ENCODE measurements at regions not wholly inside any gene's neighbourhood (a gene's known extent, or its start where the extent isn't known, plus 50 kb on each side); places are given as distances from the start of the nearest gene placed in this dataset.

DNA sequence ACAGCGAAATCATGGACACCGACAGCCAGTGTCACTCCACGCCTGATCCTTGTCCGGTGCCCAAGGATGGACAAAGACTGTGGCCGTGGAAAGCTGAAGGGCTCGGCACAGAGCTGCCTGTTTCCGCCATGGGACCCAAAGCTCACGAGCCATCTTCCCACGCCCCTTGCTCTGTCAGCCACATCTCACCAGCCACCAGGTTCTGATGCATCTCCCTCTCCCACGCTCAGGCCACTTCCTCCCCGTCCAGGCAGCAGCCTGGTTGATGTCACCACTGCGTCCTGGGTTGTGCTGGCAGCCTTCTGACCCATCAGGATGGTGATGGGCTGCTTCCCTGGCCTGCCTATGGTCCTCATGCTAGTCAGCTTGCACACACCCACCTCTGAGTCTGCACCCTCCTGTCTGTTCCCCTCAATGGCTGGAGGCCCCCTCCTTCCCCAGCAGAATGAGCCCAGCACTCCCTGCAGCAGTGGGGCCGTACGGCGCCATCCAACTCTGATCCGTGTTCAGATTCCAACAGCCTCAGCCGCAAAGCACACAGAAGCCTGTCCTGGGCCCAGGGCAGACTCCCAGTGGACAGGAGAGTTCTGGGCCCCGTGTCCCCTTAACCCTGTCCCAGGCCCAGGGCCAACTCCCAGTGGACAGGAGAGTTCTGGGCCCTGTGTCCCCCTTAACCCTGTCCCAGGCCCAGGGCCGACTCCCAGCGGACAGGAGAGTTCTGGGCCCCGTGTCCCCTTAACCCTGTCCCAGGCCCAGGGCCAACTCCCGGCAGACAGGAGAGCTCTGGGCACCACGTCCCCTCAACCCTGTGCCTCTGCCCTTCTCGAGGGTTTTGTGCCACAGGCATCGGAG, 259.5 kb downstream of the BRD1 start:
- no peak for DNase-seq (ENCODE audit: low read depth)

DNA sequence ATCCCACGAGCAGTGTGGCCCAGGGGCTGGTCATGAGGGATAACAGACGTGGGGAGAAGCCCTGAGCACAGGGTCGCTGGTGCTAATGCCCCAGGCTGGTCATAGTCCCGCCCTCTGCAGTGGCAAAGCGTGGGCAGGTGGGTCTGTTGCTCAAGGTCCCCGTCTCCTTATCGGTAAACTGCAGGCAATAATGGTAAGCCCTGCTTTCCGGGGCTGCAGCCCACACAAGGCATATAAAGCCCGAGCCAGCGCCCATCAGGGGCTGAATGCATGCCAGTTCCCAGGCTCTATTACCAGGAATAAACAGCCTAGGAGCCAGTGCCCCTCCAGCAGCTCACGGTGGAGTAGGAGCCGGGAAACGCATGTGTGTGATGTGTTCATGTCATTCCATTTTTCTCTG, 261.0 kb downstream of the BRD1 start:
- no peak for DNase-seq (ENCODE audit: low read depth)

GRCh38 chr22:49566141-49566541, 261.5 kb downstream of the BRD1 start:
- no peak for DNase-seq (ENCODE audit: low read depth)

DNA sequence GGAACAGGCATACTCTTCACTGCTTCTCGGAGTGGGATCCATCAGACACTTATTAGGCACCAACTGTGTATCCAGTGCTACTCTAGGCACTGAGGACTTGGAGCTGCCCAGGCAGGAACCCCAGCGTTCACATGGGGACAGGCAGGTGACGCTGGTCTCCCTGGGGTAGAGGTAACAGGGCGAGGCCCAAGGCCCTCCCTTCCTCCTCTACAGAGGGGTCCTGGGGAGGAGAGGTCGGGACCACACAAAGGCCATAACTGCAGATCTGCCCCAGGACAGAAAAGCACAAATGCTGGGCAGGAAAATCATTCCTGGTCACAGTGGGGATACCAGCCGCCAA, 262.2 kb downstream of the BRD1 start:
- no peak for DNase-seq (ENCODE audit: low read depth)

DNA sequence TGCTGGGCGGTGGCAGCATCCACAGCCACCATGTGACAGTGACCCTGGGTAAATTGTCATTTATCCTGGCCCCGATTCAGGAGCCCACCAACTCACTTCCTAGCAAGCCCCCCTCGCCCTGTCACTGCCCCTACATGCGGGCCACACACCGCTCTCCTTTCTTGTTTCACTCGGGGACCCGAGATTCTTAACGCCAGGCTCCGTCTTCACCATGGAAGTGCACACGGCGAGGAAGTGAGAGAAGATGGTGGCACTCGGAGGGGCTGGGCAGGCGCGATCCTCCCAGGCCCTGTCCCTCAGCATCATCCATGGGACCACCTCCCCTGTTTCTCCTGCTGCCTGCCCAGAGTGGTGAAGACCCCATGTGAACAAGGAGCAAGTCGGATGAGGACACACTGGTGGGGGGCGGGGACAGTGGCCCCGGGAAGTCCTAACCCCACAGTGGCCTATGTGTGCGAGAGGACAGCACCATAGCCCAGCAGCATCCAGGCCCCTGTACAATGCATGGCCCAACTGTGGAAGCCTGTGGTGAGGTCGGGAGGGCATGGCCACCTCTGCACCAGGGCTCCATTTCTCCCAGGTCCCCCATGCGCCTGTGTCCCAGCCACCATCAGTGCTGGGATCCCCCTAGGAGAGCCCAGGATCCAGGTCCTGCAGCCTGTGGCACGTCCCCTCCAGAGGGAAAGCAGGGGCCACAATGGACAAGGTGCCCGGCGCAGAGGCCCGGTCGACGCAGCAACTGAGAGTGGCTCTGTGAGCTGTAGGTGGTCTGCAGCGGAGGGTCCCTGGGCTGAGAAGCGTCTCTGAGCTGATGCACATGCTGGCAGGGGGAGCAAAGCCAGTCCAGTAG, 262.8 kb downstream of the BRD1 start:
- no peak for DNase-seq (ENCODE audit: low read depth)

GRCh38 chr22:49564054-49564453, 263.6 kb downstream of the BRD1 start:
- DNase-seq (ENCODE audit: low read depth), result no peak

GRCh38 chr22:49562685-49563249, 264.9 kb downstream of the BRD1 start:
- DNase-seq (ENCODE audit: low read depth), result no peak

GRCh38 chr22:49561976-49562375, 265.7 kb downstream of the BRD1 start:
- DNase-seq (ENCODE audit: low read depth), result no peak

DNA sequence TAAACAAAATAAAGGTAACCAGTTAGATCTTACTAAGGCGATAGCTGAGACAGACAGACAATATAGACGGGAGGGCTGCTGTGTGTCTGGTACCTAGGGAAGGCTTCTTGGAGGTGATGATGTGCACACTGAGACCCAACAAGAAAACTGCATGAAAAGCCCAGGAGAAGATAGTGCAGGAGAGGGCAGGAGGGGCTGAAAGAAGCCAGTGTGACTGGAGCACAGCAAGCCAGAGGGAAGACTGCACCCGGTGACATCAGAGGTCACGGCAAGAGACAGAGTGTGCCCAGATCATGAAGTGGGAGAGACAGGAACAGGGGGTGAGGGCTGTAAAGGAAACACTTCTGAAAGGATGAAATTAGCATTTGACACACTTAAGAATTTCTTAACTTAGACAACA, 266.3 kb downstream of the BRD1 start:
- no peak for DNase-seq (ENCODE audit: low read depth)

DNA sequence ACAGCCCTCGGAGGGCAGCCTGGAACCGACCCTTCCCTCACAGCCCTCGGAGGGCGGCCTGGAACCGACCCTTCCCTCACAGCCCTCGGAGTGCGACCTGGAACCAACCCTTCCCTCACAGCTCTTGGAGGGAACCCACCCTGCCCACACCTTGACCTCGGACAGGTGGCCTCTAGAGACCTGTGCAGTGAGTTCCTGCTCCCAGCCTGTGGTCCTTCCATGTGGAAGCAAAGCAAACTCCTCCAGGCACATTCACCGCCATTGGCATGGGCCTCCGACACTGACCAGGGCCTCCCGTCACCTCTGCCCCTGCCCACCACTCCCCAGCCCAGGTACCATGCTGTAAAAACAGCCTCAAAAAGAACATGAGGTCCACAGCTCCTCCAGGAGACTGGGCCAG, 272.1 kb downstream of the BRD1 start:
- no peak for DNase-seq (ENCODE audit: low read depth)

- no peak for DNase-seq (ENCODE audit: low read depth)
Measured at GRCh38 chr22:49554741-49555140, 272.9 kb downstream of the BRD1 start.

- DNase-seq (ENCODE audit: low read depth), result no peak
Measured at GRCh38 chr22:49554296-49554625, 273.4 kb downstream of the BRD1 start.

GRCh38 chr22:49553518-49554295, 274.0 kb downstream of the BRD1 start:
- no peak for DNase-seq (ENCODE audit: low read depth)

DNA sequence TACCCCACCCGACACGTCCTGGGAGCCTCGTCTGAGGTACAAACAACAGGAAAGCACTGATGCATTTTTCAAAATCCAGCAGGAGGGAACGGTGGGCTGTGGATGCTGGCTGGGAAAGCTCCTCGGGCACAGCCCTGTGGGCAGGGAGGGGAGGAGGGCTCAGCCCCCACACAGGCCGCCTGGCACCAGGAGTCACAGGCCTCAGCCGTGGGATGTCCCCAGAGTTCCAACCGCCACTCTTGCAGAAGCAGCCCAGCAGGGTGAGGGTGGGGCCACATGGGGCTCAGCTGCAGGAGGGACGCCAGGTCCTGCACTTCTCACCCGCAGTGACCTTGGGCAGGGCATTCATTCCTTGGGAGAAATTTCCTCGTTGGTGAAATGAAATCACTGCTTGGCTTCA, 274.6 kb downstream of the BRD1 start:
- no peak for DNase-seq (ENCODE audit: low read depth)

DNA sequence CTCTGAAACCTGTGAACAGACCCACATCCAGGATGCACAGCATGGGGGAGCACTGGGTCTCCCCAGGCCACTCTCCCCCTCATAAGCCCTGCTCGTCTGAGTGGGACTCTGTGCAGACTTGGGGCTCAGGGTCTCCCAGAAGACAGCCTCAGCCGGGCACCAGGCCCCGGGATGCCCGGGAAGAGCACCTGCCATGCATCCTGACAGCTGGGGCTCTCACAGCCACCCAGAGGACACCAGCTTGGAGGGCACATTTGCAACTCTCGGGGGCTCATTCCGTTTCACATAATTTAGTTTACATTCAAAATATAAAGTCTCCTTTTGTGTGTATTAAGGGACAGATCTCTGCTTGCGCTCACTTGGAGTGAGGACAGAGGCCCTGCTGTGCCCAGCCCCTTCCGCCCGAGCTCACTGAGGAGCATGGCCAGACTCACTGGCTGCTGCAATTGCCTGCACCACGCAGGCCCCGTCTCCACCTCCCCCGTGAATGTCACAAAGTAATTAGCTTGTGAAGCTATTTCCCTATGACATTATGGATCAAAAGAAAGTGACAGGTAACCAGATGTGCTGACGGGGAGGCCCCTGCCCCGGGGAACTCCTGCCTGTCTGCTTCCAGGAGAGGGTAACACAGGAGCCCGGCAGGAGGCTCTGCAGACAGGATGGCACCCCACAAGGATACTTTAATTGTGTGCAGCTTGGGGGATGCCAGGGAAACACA, 275.6 kb downstream of the BRD1 start:
- DNase-seq (ENCODE audit: low read depth), result no peak

- no peak for DNase-seq (ENCODE audit: low read depth)
Measured at GRCh38 chr22:49551446-49551845, 276.2 kb downstream of the BRD1 start.

DNA sequence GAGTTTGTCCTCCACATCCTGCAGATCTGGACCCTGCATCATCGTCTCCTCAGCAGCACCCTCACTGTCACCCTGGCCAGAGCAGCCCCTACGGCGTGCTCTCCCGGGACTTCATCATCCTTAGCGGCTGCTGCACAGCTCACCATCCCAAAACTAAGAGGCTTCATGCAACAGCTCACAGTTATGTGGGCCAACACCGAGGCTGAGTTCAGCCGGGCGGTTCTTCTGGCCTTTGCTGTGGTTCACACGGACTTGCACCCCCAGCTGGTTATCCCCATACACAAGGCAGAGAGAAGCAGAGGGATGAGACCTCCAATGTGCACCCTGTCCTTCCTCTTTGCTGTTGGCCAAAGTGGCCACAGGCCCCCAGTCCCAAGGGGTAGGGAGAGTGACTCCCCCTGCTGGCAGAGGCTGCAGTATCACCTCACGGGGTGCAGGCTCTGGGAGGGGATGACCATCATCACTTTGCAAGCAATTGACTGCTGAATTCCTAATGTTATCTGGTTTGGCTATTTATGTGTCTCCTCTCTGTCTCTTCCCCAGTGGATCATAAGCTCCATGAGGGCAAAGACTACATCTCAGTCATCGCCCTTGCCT, 276.8 kb downstream of the BRD1 start:
- DNase-seq (ENCODE audit: low read depth), result no peak

- no peak for DNase-seq (ENCODE audit: low read depth)
Measured at GRCh38 chr22:49550141-49550430, 277.6 kb downstream of the BRD1 start.

- no peak for DNase-seq (ENCODE audit: low read depth)
Measured at GRCh38 chr22:49549256-49550140, 278.2 kb downstream of the BRD1 start.

DNA sequence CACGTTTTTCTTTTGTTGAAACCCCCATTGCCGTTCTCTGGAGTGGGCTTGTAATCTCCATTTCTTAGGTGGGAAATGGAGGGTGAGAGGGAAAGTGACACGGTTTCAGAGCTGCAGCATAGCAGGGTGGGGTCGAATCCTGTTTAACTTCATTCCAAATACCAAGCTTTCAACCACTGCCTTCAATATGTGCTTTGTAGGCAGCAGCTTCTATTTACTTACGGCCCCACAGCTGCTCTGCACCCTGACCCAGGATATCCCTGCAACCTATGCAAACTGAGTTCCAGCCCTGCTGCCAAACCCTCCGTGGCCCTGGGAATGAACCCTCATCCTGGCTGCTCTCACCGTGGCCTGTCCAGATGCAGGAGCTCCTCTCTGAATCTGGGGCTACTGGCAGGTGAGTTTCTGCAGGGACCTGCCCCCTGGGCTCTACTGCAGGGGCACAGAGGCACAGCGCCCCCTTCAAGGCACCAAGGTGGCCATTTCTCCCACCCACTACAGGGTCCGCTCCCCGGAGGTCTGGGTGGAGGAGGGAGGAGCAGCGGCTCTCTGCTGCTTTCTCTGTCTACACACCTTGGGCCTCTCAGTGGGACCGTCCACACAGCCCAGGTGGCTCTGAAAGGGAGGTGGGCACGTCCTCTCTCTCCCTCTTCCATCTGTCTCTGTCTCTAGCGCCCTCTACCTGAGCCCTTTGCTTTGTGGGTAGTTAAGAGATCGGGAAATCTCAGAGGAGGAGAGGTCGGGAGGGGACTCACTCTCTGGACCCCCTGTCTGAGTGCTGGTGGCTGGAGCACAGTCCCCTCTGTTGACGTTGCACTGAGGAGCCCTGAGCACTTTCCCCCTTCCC, 279.1 kb downstream of the BRD1 start:
- no peak for DNase-seq (ENCODE audit: low read depth)

Measured in stimulated activated CD8-positive, alpha-beta memory T cell treated with anti-CD3 and anti-CD28 coated beads, Interleukin-12 subunit alpha, Interleukin-12 subunit beta, amount 100 ng/mL, for 4 hours (primary cell).